Hippocampal formation (tissue), 2 donors: ENCODE measurements at regions not wholly inside any gene's neighbourhood (a gene's known extent, or its start where the extent isn't known, plus 50 kb on each side); places are given as distances from the start of the nearest gene placed in this dataset.
"Not testable (repeated sequence)": the region's sequence is repeated elsewhere in the genome, so short reads cannot be mapped to it uniquely, and the experiment has no call there.

Experiments used
- DNase-seq, 2 donors: peaks; one replicate each; lab custom pipeline; 2025; lab: John Stamatoyannopoulos, UW

GRCh38 chrX:15116900-15117299 is 153.0 kb downstream of the ASB9 start:
- DNase-seq, result no peak

GRCh38 chrX:15114743-15115566 is 154.9 kb downstream of the ASB9 start:
- DNase-seq, result no peak

- DNase-seq, result no peak
Measured at GRCh38 chrX:15107367-15107988, 162.4 kb downstream of the ASB9 start.

DNA sequence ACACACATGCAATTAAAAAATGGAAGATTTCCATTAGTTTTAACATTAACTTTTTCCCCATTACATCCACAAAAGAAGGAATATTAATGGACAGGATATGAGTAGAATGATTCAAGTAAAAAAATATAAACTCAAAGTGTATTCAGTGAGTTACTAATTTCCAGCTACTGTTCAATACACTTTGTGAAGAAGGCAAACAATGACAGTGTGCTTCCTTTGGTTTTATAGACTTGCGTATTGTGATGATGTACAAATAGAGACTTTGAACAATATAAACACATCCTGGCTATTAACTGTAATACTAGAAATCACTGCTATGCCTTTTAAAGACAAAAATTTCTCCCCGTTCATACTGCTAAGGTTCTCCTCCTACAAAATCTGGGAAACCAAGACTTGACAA is 171.4 kb downstream of the ASB9 start:
- no peak for DNase-seq

- DNase-seq, result no peak
Measured at GRCh38 chrX:15087747-15088146, 182.1 kb downstream of the ASB9 start.

GRCh38 chrX:15073313-15073712 is 196.6 kb downstream of the ASB9 start:
- no peak for DNase-seq

- no peak for DNase-seq
Measured at GRCh38 chrX:15072880-15073279, 197.0 kb downstream of the ASB9 start.

DNA sequence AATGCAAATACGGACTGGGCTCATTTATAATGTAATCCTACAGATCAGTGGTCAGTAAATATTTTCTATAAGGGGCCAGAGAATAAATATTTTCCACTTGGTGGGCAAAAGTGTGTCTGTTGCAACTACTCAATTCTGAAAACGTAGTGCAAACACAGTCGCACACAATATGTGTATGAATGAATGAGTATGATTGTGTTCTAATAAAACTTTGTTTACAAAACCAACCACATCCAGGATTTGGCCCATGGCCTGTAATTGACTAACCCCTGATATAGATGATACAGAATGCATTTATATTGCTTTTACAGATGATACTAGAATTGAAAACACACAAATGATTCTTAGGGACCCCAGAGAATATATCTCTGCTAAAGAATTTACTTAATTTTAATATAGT is 197.6 kb downstream of the ASB9 start:
- no peak for DNase-seq

DNA sequence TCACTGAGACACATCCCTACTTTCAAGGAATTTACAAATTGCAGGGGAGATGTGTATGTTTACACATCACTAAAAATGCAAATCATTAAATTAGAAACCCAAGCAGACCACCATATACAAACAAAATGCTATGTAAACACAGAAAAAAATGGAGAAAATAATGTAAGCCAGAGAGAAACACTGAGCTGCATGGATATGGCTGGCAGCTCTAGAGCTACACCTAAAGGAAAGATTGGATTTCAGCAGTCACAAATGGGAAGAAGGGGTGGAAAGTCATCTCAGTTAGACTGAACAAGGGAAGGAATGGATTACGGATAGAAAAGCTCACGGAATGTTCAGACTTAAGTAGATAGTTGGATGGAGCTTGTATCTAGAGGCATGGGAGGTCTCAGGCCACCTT is 186.3 kb downstream of the MOSPD2 start:
- DNase-seq, result peak in 1 of 2 donors; percentile 1

GRCh38 chrX:15056044-15056443 is 182.8 kb downstream of the MOSPD2 start:
- DNase-seq, result no peak

- DNase-seq, result no peak
Measured at GRCh38 chrX:15055146-15055930, 182.1 kb downstream of the MOSPD2 start.

DNA sequence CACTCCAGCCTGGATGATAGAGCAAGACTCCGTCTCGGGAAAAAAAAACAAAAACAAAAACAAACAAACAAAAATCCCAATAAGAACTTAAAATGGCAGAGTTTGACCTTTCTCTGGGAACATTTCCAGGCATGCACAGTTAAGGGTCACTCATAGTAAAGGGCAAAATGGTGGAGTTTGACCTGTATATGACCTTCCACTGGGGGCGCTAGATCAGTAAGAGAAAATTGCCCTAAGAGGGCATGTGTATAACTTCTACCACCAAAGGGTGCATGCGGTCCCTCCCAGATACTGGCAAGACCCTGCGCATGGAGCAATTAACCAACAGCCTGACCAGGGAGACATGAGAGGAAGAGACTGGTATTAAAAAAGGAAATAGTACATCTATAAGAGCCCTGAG is 177.2 kb downstream of the MOSPD2 start:
- no peak for DNase-seq

GRCh38 chrX:15043538-15043937 is 170.3 kb downstream of the MOSPD2 start:
- no peak for DNase-seq

GRCh38 chrX:15033917-15034316 is 160.7 kb downstream of the MOSPD2 start:
- no peak for DNase-seq

DNA sequence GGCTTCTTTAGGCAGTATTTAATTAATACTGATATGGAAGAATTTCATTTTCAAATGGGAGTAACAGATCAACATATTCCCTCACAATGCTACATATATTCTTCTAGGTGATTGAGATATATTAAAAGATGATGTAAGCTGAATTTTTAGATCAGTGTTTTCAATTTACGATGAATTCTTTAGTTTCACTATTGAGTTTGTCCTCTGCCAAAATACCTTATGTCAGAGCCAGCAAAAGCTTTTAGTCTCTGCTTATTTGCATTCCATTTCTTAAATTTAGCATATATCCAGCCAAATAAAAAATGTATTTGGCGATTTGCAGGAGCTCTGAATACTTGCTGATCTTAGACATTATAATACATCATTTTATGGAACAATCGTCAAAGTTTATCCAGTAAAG is 144.3 kb downstream of the MOSPD2 start:
- DNase-seq, result no peak

DNA sequence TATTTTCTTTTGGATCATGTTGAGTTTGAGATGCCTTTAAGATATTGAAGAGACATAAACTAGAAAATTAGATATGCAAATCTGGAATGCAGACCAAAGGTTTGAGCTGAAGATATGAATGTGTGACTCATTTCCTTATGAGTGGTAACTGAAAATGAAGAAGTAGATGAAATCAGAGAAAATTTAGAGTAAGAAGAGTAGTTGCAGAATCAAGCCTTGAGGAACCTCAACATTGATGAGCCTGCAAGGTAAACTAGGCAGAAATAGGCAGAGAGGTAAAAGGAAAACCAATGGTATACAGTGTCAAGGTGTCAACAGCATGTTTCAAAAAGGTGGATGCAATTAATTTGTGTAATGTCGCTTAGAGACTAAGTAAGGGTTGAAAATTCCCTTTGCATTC is 142.8 kb downstream of the MOSPD2 start:
- no peak for DNase-seq

GRCh38 chrX:15014281-15014680 is 141.1 kb downstream of the MOSPD2 start:
- DNase-seq, result no peak

DNA sequence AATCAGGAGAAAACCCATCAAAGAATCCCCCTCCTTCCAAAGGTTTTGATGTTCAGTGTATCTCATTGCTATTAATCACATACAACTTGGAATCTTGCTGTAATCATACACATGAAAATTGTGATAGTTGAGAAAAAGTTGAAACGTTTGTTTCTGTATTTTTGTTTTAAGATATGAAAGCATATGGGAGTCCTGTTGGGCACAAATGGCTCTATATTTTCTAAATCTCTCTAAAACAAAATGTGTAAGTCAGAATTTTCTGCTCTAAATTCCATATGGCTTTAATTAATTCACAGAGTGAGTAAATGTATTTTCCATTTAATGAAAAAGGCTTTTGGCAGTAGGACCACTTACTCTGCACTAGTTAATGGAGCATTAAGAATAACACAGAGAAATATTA is 140.2 kb downstream of the MOSPD2 start:
- no peak for DNase-seq

- peak; percentile 1 to 7 for DNase-seq
Measured at GRCh38 chrX:14997271-14997670, 124.0 kb downstream of the MOSPD2 start.

- not testable (repeated sequence) for DNase-seq
Measured at GRCh38 chrX:14984425-14984824, 111.2 kb downstream of the MOSPD2 start.
